Trophoblast cell (in vitro differentiated cells and primary cell): ENCODE measurements at regions not wholly inside any gene's neighbourhood (a gene's known extent, or its start where the extent isn't known, plus 50 kb on each side); places are given as distances from the start of the nearest gene placed in this dataset.

Source experiments
- DNase-seq, 2 donors: peaks; one replicate each; pipeline ENCODE4 v3.0.0-alpha.2; 2016
- H2AFZ ChIP-seq: 2 replicates; pipeline ENCODE4 v1.6.1; 2013; ENCODE audit warnings: low read length, moderate library complexity, mild to moderate bottlenecking; ENCODE audit not compliant: insufficient read depth, poor library complexity
- H2AK5ac ChIP-seq: 2 replicates; pipeline ENCODE4 v1.6.1; 2013; ENCODE audit warnings: mild to moderate bottlenecking, low read length
- H2BK120ac ChIP-seq: 2 replicates; pipeline ENCODE4 v1.6.1; 2013; ENCODE audit warnings: low read length, mild to moderate bottlenecking, moderate library complexity; ENCODE audit not compliant: insufficient read depth, poor library complexity
- H2BK12ac ChIP-seq: 2 replicates; pipeline ENCODE4 v1.6.1; 2013; ENCODE audit warnings: mild to moderate bottlenecking, low read length, moderate library complexity
- H2BK5ac ChIP-seq: 2 replicates; pipeline ENCODE4 v1.6.1; 2013; ENCODE audit warnings: low read length, low read depth, moderate library complexity, mild to moderate bottlenecking; ENCODE audit not compliant: poor library complexity
- H3K14ac ChIP-seq: 2 replicates; pipeline ENCODE4 v1.6.1; 2013; ENCODE audit warnings: mild to moderate bottlenecking, low read length
- H3K18ac ChIP-seq: 2 replicates; pipeline ENCODE4 v1.6.1; 2013; ENCODE audit warnings: mild to moderate bottlenecking, low read length
- H3K23ac ChIP-seq: 2 replicates; pipeline ENCODE4 v1.6.1; 2013; ENCODE audit warnings: low read length
- H3K27ac ChIP-seq: 2 replicates; pipeline ENCODE4 v1.5.1; 2013; ENCODE audit warnings: low read depth, mild to moderate bottlenecking, inconsistent platforms, low read length, moderate library complexity
- H3K27me3 ChIP-seq: 2 replicates; pipeline ENCODE4 v1.6.1; 2013; ENCODE audit warnings: inconsistent platforms, mild to moderate bottlenecking, low read length, moderate library complexity; ENCODE audit not compliant: insufficient read depth
- H3K36me3 ChIP-seq, 2 experiments: 1 replicate in 1 of 2; 2 replicates in 1 of 2; pipeline ENCODE4 v1.6.1; 2013; ENCODE audit warnings: low read length in 2 of 2, mild to moderate bottlenecking in 2 of 2, moderate library complexity in 1 of 2; ENCODE audit not compliant: insufficient read depth in 2 of 2, control insufficient read depth in 1 of 2
- H3K4ac ChIP-seq: 2 replicates; pipeline ENCODE4 v1.6.1; 2013; ENCODE audit warnings: low read depth, mild to moderate bottlenecking, low read length, moderate library complexity
- H3K4me1 ChIP-seq, 2 experiments: 1 replicate in 1 of 2; 2 replicates in 1 of 2; pipeline ENCODE4 v1.6.1; 2013; ENCODE audit warnings: low read length in 2 of 2, mild to moderate bottlenecking in 2 of 2, moderate library complexity in 1 of 2; ENCODE audit not compliant: insufficient read depth in 2 of 2, control insufficient read depth in 1 of 2
- H3K4me2 ChIP-seq: 2 replicates; pipeline ENCODE4 v1.6.1; 2013; ENCODE audit warnings: inconsistent platforms, mild to moderate bottlenecking, low read length, moderate library complexity
- H3K4me3 ChIP-seq: 2 replicates; pipeline ENCODE4 v1.5.1; 2013; ENCODE audit warnings: mild to moderate bottlenecking, low read depth, low read length, inconsistent platforms
- H3K79me1 ChIP-seq: one replicate; pipeline ENCODE4 v1.6.1; 2013; ENCODE audit warnings: low read length
- H3K79me2 ChIP-seq: 2 replicates; pipeline ENCODE4 v1.6.1; 2013; ENCODE audit warnings: low read length, mild to moderate bottlenecking; ENCODE audit not compliant: control insufficient read depth, insufficient read depth, poor library complexity
- H3K9ac ChIP-seq: 2 replicates; pipeline ENCODE4 v1.6.1; 2013; ENCODE audit warnings: mild to moderate bottlenecking, low read length
- H3K9me3 ChIP-seq: 2 replicates; pipeline ENCODE4 v1.6.1; 2013; ENCODE audit warnings: low read depth, mild to moderate bottlenecking, control low read depth, inconsistent platforms, low read length; ENCODE audit not compliant: insufficient read depth
- H4K12ac ChIP-seq: 2 replicates; pipeline ENCODE4 v1.6.1; 2013; ENCODE audit warnings: low read depth, mild to moderate bottlenecking, low read length, moderate library complexity
- H4K8ac ChIP-seq: 2 replicates; pipeline ENCODE4 v1.6.1; 2013; ENCODE audit warnings: low read depth, mild to moderate bottlenecking, low read length, moderate library complexity
- H4K91ac ChIP-seq: one replicate; pipeline ENCODE4 v1.6.1; 2013; ENCODE audit warnings: low read depth, mild to moderate bottlenecking, low read length, moderate library complexity
- WGBS: extraction: QIAGEN DNeasy Blood & Tissue Kit; methylation state at CpG from one replicate; pipeline ENCODE4 v1.1.7; 2013; ENCODE audit warnings: missing lambda C conversion rate; ENCODE audit not compliant: insufficient read length, insufficient coverage; ENCODE audit errors: extremely low coverage; 5-methylcytosine and 5-hydroxymethylcytosine counted together

GRCh38 chr1:186738926-186739325, 58.7 kb upstream of the PTGS2 start:
- Histone ChIP-seq H3K27me3 (no peaks in the 10 kb centered on the region), H3K79me1 (no peaks in the 10 kb centered on the region), H3K27ac (no peak overlapping the region), H2AK5ac (no peak overlapping the region), H4K8ac (no peak overlapping the region), H2BK5ac (no peak overlapping the region), H3K4ac (no peak overlapping the region), H4K12ac (no peak overlapping the region), H2BK12ac (no peak overlapping the region), H3K4me3 (no peak overlapping the region), H3K79me2 (no peaks in the 10 kb centered on the region), H3K23ac (no peak overlapping the region), H2AFZ (no peak overlapping the region), H4K91ac (no peak overlapping the region), H3K9me3 (no peaks in the 10 kb centered on the region), H3K14ac (no peak overlapping the region), H2BK120ac (no peak overlapping the region), H3K36me3 (no peaks in the 10 kb centered on the region), H3K4me1 (no peaks in the 10 kb centered on the region), H3K9ac (no peak overlapping the region), H3K4me2 (no peak overlapping the region), H3K18ac (no peak overlapping the region)
- WGBS, result no CpG with 5 or more reads among the region's 1 CpG
- no peak for DNase-seq

DNA sequence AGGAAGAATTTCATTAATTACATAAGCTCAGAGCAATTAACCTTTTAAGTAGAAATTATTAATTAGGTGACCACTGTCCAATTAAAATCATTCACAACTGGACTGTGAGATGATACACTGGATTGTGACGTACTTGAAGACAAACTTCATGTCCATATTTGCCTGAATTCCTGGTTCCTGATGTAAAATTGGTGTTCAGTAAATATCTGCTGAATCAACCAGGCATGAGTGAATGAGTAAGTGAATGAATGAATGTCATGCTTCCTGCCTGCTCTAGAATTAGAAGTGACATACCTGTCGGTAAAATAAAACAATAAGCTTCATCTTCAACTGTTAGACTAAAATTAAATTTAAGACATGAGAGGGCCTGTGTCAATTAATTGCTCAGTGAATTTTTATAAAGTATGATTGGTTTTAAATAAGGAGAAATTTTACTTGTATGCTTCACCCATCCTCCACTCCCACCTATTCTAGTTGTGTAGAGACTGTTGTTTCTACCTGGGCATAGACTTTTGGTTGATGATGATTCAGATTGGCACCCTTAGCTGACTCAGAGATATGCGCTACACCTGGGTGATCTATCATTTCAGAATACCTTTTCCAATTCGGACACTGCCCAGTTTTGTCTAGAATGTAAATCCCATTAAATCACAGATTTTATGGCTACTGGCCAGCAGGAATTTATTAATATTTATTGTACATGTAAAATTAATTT, 56.9 kb upstream of the PTGS2 start:
- Histone ChIP-seq H2AK5ac (no peak overlapping the region), H3K4me1 (no peaks in the 10 kb centered on the region), H2AFZ (no peak overlapping the region), H3K27me3 (no peaks in the 10 kb centered on the region), H4K8ac (no peak overlapping the region), H3K27ac (no peak overlapping the region), H3K14ac (no peak overlapping the region), H3K4me2 (no peak overlapping the region), H3K9me3 (no peaks in the 10 kb centered on the region), H3K18ac (no peak overlapping the region), H3K79me1 (no peaks in the 10 kb centered on the region), H3K4me3 (no peak overlapping the region), H4K91ac (no peak overlapping the region), H2BK5ac (no peak overlapping the region), H3K36me3 (no peaks in the 10 kb centered on the region), H4K12ac (no peak overlapping the region), H3K23ac (no peak overlapping the region), H2BK120ac (no peak overlapping the region), H3K4ac (no peak overlapping the region), H2BK12ac (no peak overlapping the region), H3K9ac (no peak overlapping the region), H3K79me2 (no peaks in the 10 kb centered on the region)
- no CpG with 5 or more reads among the region's 4 CpGs for WGBS
- no peak for DNase-seq

DNA sequence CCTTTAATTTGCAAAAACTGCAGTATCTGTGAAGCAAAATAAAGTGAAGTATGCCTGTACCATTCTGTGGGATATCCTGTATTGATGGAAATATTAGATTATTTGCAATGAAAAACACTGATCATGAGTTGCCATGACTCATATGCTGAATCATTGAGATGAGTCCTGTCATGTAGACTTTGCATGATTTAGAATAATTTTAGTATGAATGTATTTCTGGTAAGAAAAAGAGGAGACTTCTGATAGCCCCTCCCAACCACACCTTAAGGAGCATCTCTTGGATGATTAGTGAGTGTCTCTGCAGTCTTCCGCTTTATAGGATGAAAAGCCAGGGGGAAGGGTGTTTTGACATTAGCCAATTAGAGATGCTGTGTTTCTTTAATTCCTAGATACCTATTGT, 55.2 kb upstream of the PTGS2 start:
- H3K79me2 ChIP-seq, result no peaks in the 10 kb centered on the region
- H3K14ac ChIP-seq, result no peak overlapping the region
- no peak overlapping the region for H3K9ac ChIP-seq
- H3K4ac ChIP-seq, result no peak overlapping the region
- H3K4me2 ChIP-seq, result no peak overlapping the region
- no peak overlapping the region for H2BK12ac ChIP-seq
- H2BK5ac ChIP-seq, result no peak overlapping the region
- H4K91ac ChIP-seq, result no peak overlapping the region
- no peaks in the 10 kb centered on the region for H3K27me3 ChIP-seq
- no peak overlapping the region for H2BK120ac ChIP-seq
- H2AK5ac ChIP-seq, result no peak overlapping the region
- H3K79me1 ChIP-seq, result no peaks in the 10 kb centered on the region
- no peak for DNase-seq
- no peaks in the 10 kb centered on the region for H3K36me3 ChIP-seq
- no peaks in the 10 kb centered on the region for H3K4me1 ChIP-seq
- H3K27ac ChIP-seq, result no peak overlapping the region
- no peak overlapping the region for H4K12ac ChIP-seq
- WGBS, result no CpG with 5 or more reads among the region's 1 CpG
- no peak overlapping the region for H3K23ac ChIP-seq
- no peak overlapping the region for H4K8ac ChIP-seq
- no peak overlapping the region for H3K18ac ChIP-seq
- H2AFZ ChIP-seq, result no peak overlapping the region
- no peaks in the 10 kb centered on the region for H3K9me3 ChIP-seq
- H3K4me3 ChIP-seq, result no peak overlapping the region

DNA sequence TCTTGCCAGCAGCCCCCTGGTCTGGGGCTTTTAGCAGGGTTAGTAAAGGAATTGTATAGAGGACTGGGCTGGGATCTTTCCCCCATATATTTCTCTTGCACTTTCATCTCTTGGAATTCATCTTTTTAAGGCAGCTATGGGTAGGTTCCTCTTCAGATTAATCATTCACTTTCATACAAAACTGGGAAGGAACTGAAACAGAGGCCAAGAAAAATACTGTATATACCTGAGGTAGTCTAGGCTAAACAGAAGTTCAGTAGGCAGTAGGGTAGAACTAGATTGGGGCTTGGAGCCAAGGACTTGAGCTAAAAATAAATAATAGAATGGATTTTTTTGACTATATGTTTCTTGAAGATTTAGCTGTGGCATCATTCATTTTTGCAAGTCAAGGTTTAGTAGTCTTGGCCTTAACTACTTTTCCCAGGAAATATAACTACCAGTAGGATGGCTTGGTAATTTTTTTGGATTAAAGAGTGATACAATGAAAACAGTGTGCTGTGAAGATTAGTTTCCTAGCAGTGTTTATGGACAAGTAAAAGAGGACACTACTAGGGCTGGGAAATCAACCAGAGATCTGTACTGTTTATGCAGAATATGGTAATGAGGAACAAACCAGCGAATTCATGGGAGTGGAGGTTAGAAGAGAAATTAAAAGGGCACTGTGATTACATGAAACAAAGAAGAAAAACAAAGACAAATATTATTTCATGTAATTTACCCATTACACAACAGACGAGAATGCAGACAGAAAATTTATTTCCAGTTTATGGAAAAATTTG, 50.9 kb upstream of the PTGS2 start:
- Histone ChIP-seq H4K91ac (no peak overlapping the region), H3K18ac (no peak overlapping the region), H3K79me1 (no peaks in the 10 kb centered on the region), H3K27me3 (no peaks in the 10 kb centered on the region), H3K4me1 (no peaks in the 10 kb centered on the region), H3K4me3 (no peak overlapping the region), H3K9me3 (peaks cover 1% of the 10 kb centered on the region), H4K8ac (no peak overlapping the region), H2AK5ac (no peak overlapping the region), H2BK5ac (no peak overlapping the region), H2BK12ac (no peak overlapping the region), H2BK120ac (no peak overlapping the region), H3K27ac (no peak overlapping the region), H3K4ac (no peak overlapping the region), H3K36me3 (no peaks in the 10 kb centered on the region), H3K4me2 (no peak overlapping the region), H3K23ac (no peak overlapping the region), H3K79me2 (no peaks in the 10 kb centered on the region), H3K9ac (no peak overlapping the region), H4K12ac (no peak overlapping the region), H2AFZ (no peak overlapping the region), H3K14ac (no peak overlapping the region)
- no peak for DNase-seq
- WGBS, result no CpG with 5 or more reads among the region's 2 CpGs
